ENCODE measurements at regions not wholly inside any gene's neighbourhood (a gene's known extent, or its start where the extent isn't known, plus 50 kb on each side); places are given as distances from the start of the nearest gene placed in this dataset.
A peak's percentile ranks its signal among the peaks of the same experiment; 100 is the strongest.

GRCh38 chr2:111702804-111703196 lies 181.2 kb downstream of the ANAPC1 start:
- no peak for DNase-seq

- DNase-seq: no peak
Observed at GRCh38 chr2:111703759-111704158, 180.2 kb downstream of the ANAPC1 start.

- DNase-seq: no peak
Observed at GRCh38 chr2:111704246-111704645, 179.7 kb downstream of the ANAPC1 start.

- DNase-seq: no peak
Observed at GRCh38 chr2:111705239-111705638, 178.8 kb downstream of the ANAPC1 start.

- peak; percentile 43 for DNase-seq
Observed at GRCh38 chr2:111705711-111706336, 178.2 kb downstream of the ANAPC1 start.

- no peak for DNase-seq
Observed at GRCh38 chr2:111706481-111707001, 177.5 kb downstream of the ANAPC1 start.

- DNase-seq: no peak
Observed at GRCh38 chr2:111707700-111708099, 176.3 kb downstream of the ANAPC1 start.

- DNase-seq: no peak
Observed at GRCh38 chr2:111708476-111709180, 175.4 kb downstream of the ANAPC1 start.

GRCh38 chr2:111709321-111709720 lies 174.7 kb downstream of the ANAPC1 start:
- DNase-seq: no peak

- DNase-seq: no peak
Observed at GRCh38 chr2:111710085-111710484, 173.9 kb downstream of the ANAPC1 start.

- DNase-seq: no peak
Observed at GRCh38 chr2:111710613-111711012, 173.4 kb downstream of the ANAPC1 start.

- no peak for DNase-seq
Observed at GRCh38 chr2:111711270-111711669, 172.7 kb downstream of the ANAPC1 start.

GRCh38 chr2:111712361-111712760 lies 171.6 kb downstream of the ANAPC1 start:
- DNase-seq: no peak

GRCh38 chr2:111712940-111713515 lies 171.0 kb downstream of the ANAPC1 start:
- no peak for DNase-seq

GRCh38 chr2:111715987-111716904 lies 167.7 kb downstream of the ANAPC1 start:
- DNase-seq: no peak

- no peak for DNase-seq
Observed at GRCh38 chr2:111716905-111717775, 166.9 kb downstream of the ANAPC1 start.
